Panc1 (cell line): ENCODE measurements at regions not wholly inside any gene's neighbourhood (a gene's known extent, or its start where the extent isn't known, plus 50 kb on each side); places are given as distances from the start of the nearest gene placed in this dataset.

Experiments
- ATAC-seq: fragments of 200-7000 bp; cut with Tn5 transposase; 2 replicates; pipeline ENCODE4 v1.9.1; 2020; ENCODE audit warnings: mild to moderate bottlenecking, moderate library complexity
- BruUV-seq: library from RNA; stranded (reverse); fragments of 400-500 nt; replicated peaks from 2 replicates; lab custom pipeline; 2021; lab: Mats Ljungman, UMichigan
- CTCF ChIA-PET: fragments of 300-600 bp; sonication (Branson Sonifier 250); formaldehyde crosslinking; loops from one replicate; lab custom pipeline; 2022; ENCODE audit warnings: antibody characterized with exemption; lab: Charles Lee
- POLR2A ChIA-PET: fragments of 300-600 bp; sonication (Branson Sonifier 250); formaldehyde crosslinking; loops from one replicate; lab custom pipeline; 2022; ENCODE audit warnings: antibody characterized with exemption; lab: Charles Lee
- DNase-seq: peaks from one replicate; pipeline ENCODE4 v3.0.0-alpha.2; 2010; ENCODE audit warnings: low read depth, low spot score
- H3K27ac ChIP-seq: 2 replicates; pipeline ENCODE4 v1.5.1; 2011; ENCODE audit warnings: mild to moderate bottlenecking, low read length, inconsistent platforms
- H3K27me3 ChIP-seq: fragments of 200-500 bp; sonication (Bioruptor generic); 2 replicates; pipeline ENCODE4 v1.6.0; 2014; ENCODE audit warnings: low read length, inconsistent platforms; ENCODE audit not compliant: control insufficient read depth, insufficient read depth
- H3K36me3 ChIP-seq: fragments of 200-500 bp; sonication (Bioruptor generic); 2 replicates; pipeline ENCODE4 v1.5.1; 2014; ENCODE audit warnings: inconsistent platforms, mild to moderate bottlenecking, low read length, moderate library complexity; ENCODE audit not compliant: control insufficient read depth, insufficient read depth
- H3K4me1 ChIP-seq: 2 replicates; pipeline ENCODE4 v1.5.1; 2011; ENCODE audit warnings: inconsistent platforms, mild to moderate bottlenecking, low read length, moderate library complexity; ENCODE audit not compliant: control insufficient read depth, insufficient read depth
- H3K4me3 ChIP-seq, 2 experiments: 2 replicates each; pipeline ENCODE4 v1.5.1; 2011 to 2012; ENCODE audit warnings: low read depth in 2 of 2, low read length in 2 of 2, mild to moderate bottlenecking in 2 of 2, inconsistent platforms in 1 of 2, moderate library complexity in 1 of 2
- H3K9me3 ChIP-seq: fragments of 200-500 bp; sonication (Bioruptor generic); 2 replicates; pipeline ENCODE4 v1.5.1; 2014; ENCODE audit warnings: low read depth, mild to moderate bottlenecking, inconsistent platforms, low read length, moderate library complexity; ENCODE audit not compliant: control insufficient read depth, insufficient read depth
- CTCF ChIP-seq: fragments of 450-650 bp; IDR thresholded peaks from 2 replicates; pipeline ENCODE4 v1.5.1; 2017; ENCODE audit warnings: mild to moderate bottlenecking
- POLR2AphosphoS5 ChIP-seq: IDR thresholded peaks from 2 replicates; pipeline ENCODE4 v1.6.1; 2012; ENCODE audit warnings: mild to moderate bottlenecking, low read depth, low read length, moderate library complexity
- REST ChIP-seq, 2 experiments: IDR thresholded peaks; 2 replicates each; pipeline ENCODE4 v1.6.1; 2011 to 2012; ENCODE audit warnings: low read depth in 2 of 2, control low read depth in 1 of 2, low read length in 1 of 2, mild to moderate bottlenecking in 1 of 2, moderate library complexity in 1 of 2; ENCODE audit not compliant: insufficient read depth in 1 of 2
- SIN3A ChIP-seq: IDR thresholded peaks from 2 replicates; pipeline ENCODE4 v1.6.1; 2012; ENCODE audit warnings: low read depth, mild to moderate bottlenecking, low read length, moderate library complexity, borderline replicate concordance; ENCODE audit not compliant: insufficient read depth
- TCF7L2 ChIP-seq: IDR thresholded peaks from 2 replicates; pipeline ENCODE4 v1.6.1; 2011; ENCODE audit warnings: mild to moderate bottlenecking, low read depth, low read length, inconsistent platforms
- in situ Hi-C: cut with HindIII; loops from 2 replicates; pipeline ENCODE4 v1.10.0; 2016; ENCODE audit warnings: low sequenced_read_pairs, low pct_unique_long_range_greater_than_20kb
- intact Hi-C: fragments of 100-400 bp; cut with micrococcal nuclease; formaldehyde crosslinking; loops from one replicate; pipeline ENCODE4 v1.10.0; 2022; ENCODE audit not compliant: unreplicated experiment

DNA sequence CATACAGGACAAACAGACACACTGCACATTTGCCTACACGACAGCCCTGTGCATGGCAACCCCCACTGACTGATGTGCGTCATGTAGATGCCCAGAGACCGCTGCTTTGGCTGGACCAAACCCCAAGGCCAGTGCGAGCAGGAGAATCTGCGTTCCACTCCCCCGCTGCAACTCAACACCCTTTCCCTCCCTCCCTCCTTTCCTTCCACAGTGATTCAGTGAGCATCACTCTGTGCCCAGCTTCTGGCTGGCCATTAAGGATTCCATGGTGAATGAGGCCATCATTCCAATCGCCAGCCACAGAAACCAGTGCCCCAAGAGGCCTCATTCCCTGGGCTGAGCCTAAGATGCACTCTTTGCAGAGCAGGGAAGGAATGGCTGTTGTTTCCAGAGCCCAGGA is 61.6 kb downstream of the GSX1 start:
- no TSS peak for BruUV-seq
- no peak overlapping the region for H3K4me3 ChIP-seq
- H3K9me3 ChIP-seq: no peaks in the 10 kb centered on the region
- ChIA-PET CTCF (no interaction called here), POLR2A (no interaction called here)
- ATAC-seq (no peak), DNase-seq (no peak)
- in situ Hi-C loops: no loop called here
- no peaks in the 10 kb centered on the region for H3K4me1 ChIP-seq
- H3K27ac ChIP-seq: no peak overlapping the region
- no peak for TF ChIP-seq SIN3A
- no peaks in the 10 kb centered on the region for H3K36me3 ChIP-seq
- intact Hi-C loops: no loop called here
- H3K27me3 ChIP-seq: no peaks in the 10 kb centered on the region

DNA sequence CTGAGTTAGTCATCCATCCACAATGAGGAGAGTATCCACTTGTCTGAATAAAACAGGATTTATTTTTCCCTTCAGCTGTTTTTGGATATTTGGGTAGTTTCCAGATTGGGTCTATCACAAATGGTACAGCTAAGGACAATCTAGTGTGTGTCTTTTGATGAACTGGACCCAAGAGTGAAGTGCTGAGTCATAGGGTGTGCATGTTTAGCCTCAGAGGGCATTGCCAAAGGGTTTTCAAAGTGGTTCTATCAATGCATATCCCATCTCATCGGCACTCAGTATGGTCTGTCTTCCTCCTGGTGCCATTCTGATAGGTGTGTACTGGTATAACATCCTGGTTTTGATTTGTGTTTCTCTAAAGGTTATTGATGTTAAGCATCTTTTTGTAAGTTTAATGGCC is 62.3 kb downstream of the GSX1 start:
- H3K27me3 ChIP-seq: no peaks in the 10 kb centered on the region
- POLR2A ChIA-PET: no interaction called here
- BruUV-seq: no TSS peak
- H3K36me3 ChIP-seq: no peaks in the 10 kb centered on the region
- TF ChIP-seq POLR2AphosphoS5 (no peak), CTCF (no peak), SIN3A (no peak), REST (IDR thresholded peaks at IDR 0.05; ENCODE audit: insufficient read depth in 1 of 2, low read depth in 2 of 2, low read length in 1 of 2) (no peak), TCF7L2 (no peak)
- H3K9me3 ChIP-seq: no peaks in the 10 kb centered on the region
- ATAC-seq (no peak), DNase-seq (no peak)
- no peak overlapping the region for H3K4me3 ChIP-seq
- CTCF ChIA-PET: no interaction called here
- H3K27ac ChIP-seq: no peak overlapping the region
- intact Hi-C loops: no loop called here
- no peaks in the 10 kb centered on the region for H3K4me1 ChIP-seq
- in situ Hi-C loops: no loop called here

DNA sequence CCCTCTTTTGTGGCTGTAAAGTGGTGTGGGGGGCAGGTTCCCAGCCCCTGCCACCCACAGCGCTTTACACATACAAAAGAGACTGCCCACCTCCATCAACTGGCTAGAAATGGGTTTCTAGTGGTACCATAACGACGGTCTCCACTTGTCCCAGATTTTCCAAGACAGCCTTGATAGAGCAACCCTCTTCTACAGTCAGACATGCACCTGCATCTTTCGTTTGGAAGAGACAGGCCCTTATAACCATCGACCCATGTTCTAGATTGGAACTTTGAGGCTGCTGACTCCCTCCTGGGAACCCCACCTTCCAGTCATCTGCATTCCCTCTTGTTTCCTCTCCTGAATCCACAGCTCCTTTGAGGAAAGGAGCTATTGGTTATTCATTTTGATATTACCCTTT is 63.1 kb downstream of the GSX1 start:
- H3K27ac ChIP-seq: no peak overlapping the region
- intact Hi-C loops (no loop called here), in situ Hi-C loops (no loop called here)
- no peaks in the 10 kb centered on the region for H3K27me3 ChIP-seq
- ChIA-PET POLR2A (no interaction called here), CTCF (no interaction called here)
- H3K36me3 ChIP-seq: no peaks in the 10 kb centered on the region
- H3K4me3 ChIP-seq: no peak overlapping the region
- no peaks in the 10 kb centered on the region for H3K4me1 ChIP-seq
- no TSS peak for BruUV-seq
- H3K9me3 ChIP-seq: no peaks in the 10 kb centered on the region
- TF ChIP-seq SIN3A: no peak
- no peak for TF ChIP-seq POLR2AphosphoS5
- no peak for TF ChIP-seq TCF7L2
- no peak for TF ChIP-seq REST (IDR thresholded peaks at IDR 0.05; ENCODE audit: insufficient read depth in 1 of 2, low read depth in 2 of 2, low read length in 1 of 2)
- ATAC-seq (no peak), DNase-seq (no peak)
